Panc1 (cell line): ENCODE measurements at regions not wholly inside any gene's neighbourhood (a gene's known extent, or its start where the extent isn't known, plus 50 kb on each side); places are given as distances from the start of the nearest gene placed in this dataset.

Experiments
- ATAC-seq: fragments of 200-7000 bp; cut with Tn5 transposase; 2 replicates; pipeline ENCODE4 v1.9.1; 2020; ENCODE audit warnings: mild to moderate bottlenecking, moderate library complexity
- BruUV-seq: library from RNA; stranded (reverse); fragments of 400-500 nt; replicated peaks from 2 replicates; lab custom pipeline; 2021; lab: Mats Ljungman, UMichigan
- CTCF ChIA-PET: fragments of 300-600 bp; sonication (Branson Sonifier 250); formaldehyde crosslinking; loops from one replicate; lab custom pipeline; 2022; ENCODE audit warnings: antibody characterized with exemption; lab: Charles Lee
- POLR2A ChIA-PET: fragments of 300-600 bp; sonication (Branson Sonifier 250); formaldehyde crosslinking; loops from one replicate; lab custom pipeline; 2022; ENCODE audit warnings: antibody characterized with exemption; lab: Charles Lee
- DNase-seq: peaks from one replicate; pipeline ENCODE4 v3.0.0-alpha.2; 2010; ENCODE audit warnings: low read depth, low spot score
- H3K27ac ChIP-seq: 2 replicates; pipeline ENCODE4 v1.5.1; 2011; ENCODE audit warnings: mild to moderate bottlenecking, low read length, inconsistent platforms
- H3K27me3 ChIP-seq: fragments of 200-500 bp; sonication (Bioruptor generic); 2 replicates; pipeline ENCODE4 v1.6.0; 2014; ENCODE audit warnings: low read length, inconsistent platforms; ENCODE audit not compliant: control insufficient read depth, insufficient read depth
- H3K36me3 ChIP-seq: fragments of 200-500 bp; sonication (Bioruptor generic); 2 replicates; pipeline ENCODE4 v1.5.1; 2014; ENCODE audit warnings: inconsistent platforms, mild to moderate bottlenecking, low read length, moderate library complexity; ENCODE audit not compliant: control insufficient read depth, insufficient read depth
- H3K4me1 ChIP-seq: 2 replicates; pipeline ENCODE4 v1.5.1; 2011; ENCODE audit warnings: inconsistent platforms, mild to moderate bottlenecking, low read length, moderate library complexity; ENCODE audit not compliant: control insufficient read depth, insufficient read depth
- H3K4me3 ChIP-seq, 2 experiments: 2 replicates each; pipeline ENCODE4 v1.5.1; 2011 to 2012; ENCODE audit warnings: low read depth in 2 of 2, low read length in 2 of 2, mild to moderate bottlenecking in 2 of 2, inconsistent platforms in 1 of 2, moderate library complexity in 1 of 2
- H3K9me3 ChIP-seq: fragments of 200-500 bp; sonication (Bioruptor generic); 2 replicates; pipeline ENCODE4 v1.5.1; 2014; ENCODE audit warnings: low read depth, mild to moderate bottlenecking, inconsistent platforms, low read length, moderate library complexity; ENCODE audit not compliant: control insufficient read depth, insufficient read depth
- POLR2AphosphoS5 ChIP-seq: IDR thresholded peaks from 2 replicates; pipeline ENCODE4 v1.6.1; 2012; ENCODE audit warnings: mild to moderate bottlenecking, low read depth, low read length, moderate library complexity
- SIN3A ChIP-seq: IDR thresholded peaks from 2 replicates; pipeline ENCODE4 v1.6.1; 2012; ENCODE audit warnings: low read depth, mild to moderate bottlenecking, low read length, moderate library complexity, borderline replicate concordance; ENCODE audit not compliant: insufficient read depth
- TCF7L2 ChIP-seq: IDR thresholded peaks from 2 replicates; pipeline ENCODE4 v1.6.1; 2011; ENCODE audit warnings: mild to moderate bottlenecking, low read depth, low read length, inconsistent platforms
- in situ Hi-C: cut with HindIII; loops from 2 replicates; pipeline ENCODE4 v1.10.0; 2016; ENCODE audit warnings: low sequenced_read_pairs, low pct_unique_long_range_greater_than_20kb
- intact Hi-C: fragments of 100-400 bp; cut with micrococcal nuclease; formaldehyde crosslinking; loops from one replicate; pipeline ENCODE4 v1.10.0; 2022; ENCODE audit not compliant: unreplicated experiment
- TF ChIP-seq, protein P1 (sequence below), 2 experiments: IDR thresholded peaks; 2 replicates each; pipeline ENCODE4 v1.6.1; 2011 to 2012; ENCODE audit warnings: low read depth in 2 of 2, control low read depth in 1 of 2, low read length in 1 of 2, mild to moderate bottlenecking in 1 of 2, moderate library complexity in 1 of 2; ENCODE audit not compliant: insufficient read depth in 1 of 2
- TF ChIP-seq, protein P2 (sequence below): fragments of 450-650 bp; IDR thresholded peaks from 2 replicates; pipeline ENCODE4 v1.5.1; 2017; ENCODE audit warnings: mild to moderate bottlenecking

DNA sequence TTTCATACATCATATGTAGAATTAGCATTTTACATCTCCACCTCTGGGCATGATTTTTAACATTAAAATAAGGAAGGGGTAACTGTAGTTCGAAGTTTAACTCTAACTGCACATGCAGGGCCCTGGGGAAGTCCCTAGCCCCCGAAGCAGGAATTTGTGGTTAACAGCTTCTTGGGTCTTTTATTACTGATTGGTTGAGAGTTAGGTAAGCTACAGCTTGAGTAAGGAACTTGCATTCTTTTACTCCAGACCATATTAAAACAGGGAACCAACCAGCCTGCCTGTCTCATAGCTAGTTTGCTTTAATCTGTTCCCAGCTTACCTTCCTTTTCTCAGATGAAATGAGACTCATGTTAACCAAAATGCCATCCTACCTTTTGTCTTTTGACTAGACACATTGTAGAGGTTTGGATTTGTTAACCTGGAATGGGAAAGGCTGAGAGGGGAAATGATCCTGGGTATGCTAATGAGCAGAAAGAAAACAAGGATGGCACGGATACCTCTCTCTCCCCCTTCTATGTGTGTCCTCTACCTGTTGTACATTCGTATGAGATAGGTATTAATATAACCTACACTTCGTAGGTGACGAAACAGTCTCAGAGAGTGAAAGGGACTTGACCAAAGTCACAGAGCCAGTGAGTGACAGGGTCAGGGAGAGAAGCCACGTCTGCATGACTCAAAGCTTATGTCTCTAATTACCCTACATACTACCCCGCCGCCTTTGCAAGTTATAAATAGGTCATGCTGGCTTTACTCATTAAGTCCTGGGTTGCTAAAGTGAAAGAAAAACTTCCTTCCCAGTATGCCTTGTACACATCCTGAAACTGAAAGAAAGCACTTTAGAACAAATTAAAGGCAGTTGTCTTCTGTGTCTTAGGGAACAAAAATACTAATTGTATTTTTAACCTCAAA is 119.5 kb upstream of the AFF2 start:
- H3K36me3 ChIP-seq: no peaks in the 10 kb centered on the region
- in situ Hi-C loops: no loop called here
- DNase-seq: no peak
- no TSS peak for BruUV-seq
- ChIA-PET CTCF (no interaction called here), POLR2A (no interaction called here)
- H3K4me3 ChIP-seq: no peak overlapping the region
- H3K27me3 ChIP-seq: no peaks in the 10 kb centered on the region
- no peaks in the 10 kb centered on the region for H3K9me3 ChIP-seq
- TF ChIP-seq TCF7L2 (no peak), SIN3A (no peak), POLR2AphosphoS5 (no peak)
- TF ChIP-seq, protein P1, sequence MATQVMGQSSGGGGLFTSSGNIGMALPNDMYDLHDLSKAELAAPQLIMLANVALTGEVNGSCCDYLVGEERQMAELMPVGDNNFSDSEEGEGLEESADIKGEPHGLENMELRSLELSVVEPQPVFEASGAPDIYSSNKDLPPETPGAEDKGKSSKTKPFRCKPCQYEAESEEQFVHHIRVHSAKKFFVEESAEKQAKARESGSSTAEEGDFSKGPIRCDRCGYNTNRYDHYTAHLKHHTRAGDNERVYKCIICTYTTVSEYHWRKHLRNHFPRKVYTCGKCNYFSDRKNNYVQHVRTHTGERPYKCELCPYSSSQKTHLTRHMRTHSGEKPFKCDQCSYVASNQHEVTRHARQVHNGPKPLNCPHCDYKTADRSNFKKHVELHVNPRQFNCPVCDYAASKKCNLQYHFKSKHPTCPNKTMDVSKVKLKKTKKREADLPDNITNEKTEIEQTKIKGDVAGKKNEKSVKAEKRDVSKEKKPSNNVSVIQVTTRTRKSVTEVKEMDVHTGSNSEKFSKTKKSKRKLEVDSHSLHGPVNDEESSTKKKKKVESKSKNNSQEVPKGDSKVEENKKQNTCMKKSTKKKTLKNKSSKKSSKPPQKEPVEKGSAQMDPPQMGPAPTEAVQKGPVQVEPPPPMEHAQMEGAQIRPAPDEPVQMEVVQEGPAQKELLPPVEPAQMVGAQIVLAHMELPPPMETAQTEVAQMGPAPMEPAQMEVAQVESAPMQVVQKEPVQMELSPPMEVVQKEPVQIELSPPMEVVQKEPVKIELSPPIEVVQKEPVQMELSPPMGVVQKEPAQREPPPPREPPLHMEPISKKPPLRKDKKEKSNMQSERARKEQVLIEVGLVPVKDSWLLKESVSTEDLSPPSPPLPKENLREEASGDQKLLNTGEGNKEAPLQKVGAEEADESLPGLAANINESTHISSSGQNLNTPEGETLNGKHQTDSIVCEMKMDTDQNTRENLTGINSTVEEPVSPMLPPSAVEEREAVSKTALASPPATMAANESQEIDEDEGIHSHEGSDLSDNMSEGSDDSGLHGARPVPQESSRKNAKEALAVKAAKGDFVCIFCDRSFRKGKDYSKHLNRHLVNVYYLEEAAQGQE (IDR thresholded peaks at IDR 0.05; ENCODE audit: insufficient read depth in 1 of 2, low read depth in 2 of 2, low read length in 1 of 2): no peak
- TF ChIP-seq, protein P2, sequence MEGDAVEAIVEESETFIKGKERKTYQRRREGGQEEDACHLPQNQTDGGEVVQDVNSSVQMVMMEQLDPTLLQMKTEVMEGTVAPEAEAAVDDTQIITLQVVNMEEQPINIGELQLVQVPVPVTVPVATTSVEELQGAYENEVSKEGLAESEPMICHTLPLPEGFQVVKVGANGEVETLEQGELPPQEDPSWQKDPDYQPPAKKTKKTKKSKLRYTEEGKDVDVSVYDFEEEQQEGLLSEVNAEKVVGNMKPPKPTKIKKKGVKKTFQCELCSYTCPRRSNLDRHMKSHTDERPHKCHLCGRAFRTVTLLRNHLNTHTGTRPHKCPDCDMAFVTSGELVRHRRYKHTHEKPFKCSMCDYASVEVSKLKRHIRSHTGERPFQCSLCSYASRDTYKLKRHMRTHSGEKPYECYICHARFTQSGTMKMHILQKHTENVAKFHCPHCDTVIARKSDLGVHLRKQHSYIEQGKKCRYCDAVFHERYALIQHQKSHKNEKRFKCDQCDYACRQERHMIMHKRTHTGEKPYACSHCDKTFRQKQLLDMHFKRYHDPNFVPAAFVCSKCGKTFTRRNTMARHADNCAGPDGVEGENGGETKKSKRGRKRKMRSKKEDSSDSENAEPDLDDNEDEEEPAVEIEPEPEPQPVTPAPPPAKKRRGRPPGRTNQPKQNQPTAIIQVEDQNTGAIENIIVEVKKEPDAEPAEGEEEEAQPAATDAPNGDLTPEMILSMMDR: no peak
- no peak overlapping the region for H3K27ac ChIP-seq
- intact Hi-C loops: no loop called here
- no peak for ATAC-seq
- no peaks in the 10 kb centered on the region for H3K4me1 ChIP-seq

DNA sequence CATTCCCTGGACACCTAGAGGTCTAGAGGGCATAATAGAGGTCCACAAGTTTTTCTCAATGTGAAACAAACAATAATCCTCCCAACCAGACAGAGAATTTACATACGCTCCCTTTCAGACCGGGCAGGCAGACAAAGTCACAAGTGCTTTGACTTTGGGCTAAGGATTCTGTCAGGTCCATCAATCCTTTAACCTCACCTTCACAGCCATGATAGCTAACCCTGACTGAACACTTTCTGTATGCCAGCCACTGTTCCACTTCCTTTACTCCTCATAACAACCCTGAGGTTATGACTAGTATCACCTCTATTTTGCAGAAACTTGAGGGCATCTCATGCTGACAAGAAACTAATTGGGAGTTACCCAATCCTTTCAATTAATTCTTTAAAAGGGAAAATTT is 118.8 kb upstream of the AFF2 start:
- no peak overlapping the region for H3K4me3 ChIP-seq
- ChIA-PET CTCF (no interaction called here), POLR2A (no interaction called here)
- no peak for DNase-seq
- H3K36me3 ChIP-seq: no peaks in the 10 kb centered on the region
- ATAC-seq: no peak
- no peak for TF ChIP-seq POLR2AphosphoS5
- no peak for TF ChIP-seq TCF7L2
- TF ChIP-seq, protein P2: no peak
- TF ChIP-seq, protein P1 (IDR thresholded peaks at IDR 0.05; ENCODE audit: insufficient read depth in 1 of 2, low read depth in 2 of 2, low read length in 1 of 2): no peak
- no peak for TF ChIP-seq SIN3A
- no peaks in the 10 kb centered on the region for H3K9me3 ChIP-seq
- intact Hi-C loops (no loop called here), in situ Hi-C loops (no loop called here)
- no peak overlapping the region for H3K27ac ChIP-seq
- no peaks in the 10 kb centered on the region for H3K4me1 ChIP-seq
- BruUV-seq: no TSS peak
- no peaks in the 10 kb centered on the region for H3K27me3 ChIP-seq
